GM13976 (cell line): ENCODE measurements at regions not wholly inside any gene's neighbourhood (a gene's known extent, or its start where the extent isn't known, plus 50 kb on each side); places are given as distances from the start of the nearest gene placed in this dataset.

Experiments
- DNase-seq: peaks from one replicate; pipeline ENCODE4 v3.0.0; 2012; ENCODE audit warnings: low spot score
- in situ Hi-C: fragments of 300-500 bp; cut with MboI; formaldehyde crosslinking; loops from one replicate; pipeline ENCODE4 v1.12.0; 2022; ENCODE audit warnings: low sequenced_read_pairs, mixed read lengths, inconsistent platforms; ENCODE audit not compliant: unreplicated experiment
- TF ChIP-seq, protein P1 (sequence below): IDR thresholded peaks from 2 replicates; pipeline ENCODE4 v1.5.1; 2012; ENCODE audit warnings: borderline replicate concordance, mild to moderate bottlenecking; ENCODE audit not compliant: insufficient read depth; ENCODE audit errors: extremely low read depth, missing control alignments, control extremely low read depth

DNA sequence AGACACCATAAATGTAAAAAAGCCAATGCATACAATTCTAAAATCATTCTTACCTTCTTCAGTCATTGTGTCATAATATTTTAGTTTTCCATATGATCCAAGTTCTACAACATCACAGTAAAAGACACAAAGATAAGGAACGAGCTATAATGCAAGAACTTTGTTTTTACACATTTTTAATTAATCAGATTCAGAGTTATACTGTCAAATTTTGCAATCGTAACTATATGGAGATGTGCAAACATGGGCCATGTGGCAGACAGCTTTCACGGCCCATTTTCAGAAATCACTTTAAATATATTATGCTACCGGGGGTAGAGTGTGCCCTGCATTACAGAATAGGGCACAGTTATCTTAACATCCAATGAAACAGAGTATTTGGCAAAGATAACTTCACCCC, 188.4 kb downstream of the ACER2 start:
- TF ChIP-seq, protein P1, sequence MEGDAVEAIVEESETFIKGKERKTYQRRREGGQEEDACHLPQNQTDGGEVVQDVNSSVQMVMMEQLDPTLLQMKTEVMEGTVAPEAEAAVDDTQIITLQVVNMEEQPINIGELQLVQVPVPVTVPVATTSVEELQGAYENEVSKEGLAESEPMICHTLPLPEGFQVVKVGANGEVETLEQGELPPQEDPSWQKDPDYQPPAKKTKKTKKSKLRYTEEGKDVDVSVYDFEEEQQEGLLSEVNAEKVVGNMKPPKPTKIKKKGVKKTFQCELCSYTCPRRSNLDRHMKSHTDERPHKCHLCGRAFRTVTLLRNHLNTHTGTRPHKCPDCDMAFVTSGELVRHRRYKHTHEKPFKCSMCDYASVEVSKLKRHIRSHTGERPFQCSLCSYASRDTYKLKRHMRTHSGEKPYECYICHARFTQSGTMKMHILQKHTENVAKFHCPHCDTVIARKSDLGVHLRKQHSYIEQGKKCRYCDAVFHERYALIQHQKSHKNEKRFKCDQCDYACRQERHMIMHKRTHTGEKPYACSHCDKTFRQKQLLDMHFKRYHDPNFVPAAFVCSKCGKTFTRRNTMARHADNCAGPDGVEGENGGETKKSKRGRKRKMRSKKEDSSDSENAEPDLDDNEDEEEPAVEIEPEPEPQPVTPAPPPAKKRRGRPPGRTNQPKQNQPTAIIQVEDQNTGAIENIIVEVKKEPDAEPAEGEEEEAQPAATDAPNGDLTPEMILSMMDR, result no peak
- in situ Hi-C loops, result no loop called here
- DNase-seq, result no peak

DNA sequence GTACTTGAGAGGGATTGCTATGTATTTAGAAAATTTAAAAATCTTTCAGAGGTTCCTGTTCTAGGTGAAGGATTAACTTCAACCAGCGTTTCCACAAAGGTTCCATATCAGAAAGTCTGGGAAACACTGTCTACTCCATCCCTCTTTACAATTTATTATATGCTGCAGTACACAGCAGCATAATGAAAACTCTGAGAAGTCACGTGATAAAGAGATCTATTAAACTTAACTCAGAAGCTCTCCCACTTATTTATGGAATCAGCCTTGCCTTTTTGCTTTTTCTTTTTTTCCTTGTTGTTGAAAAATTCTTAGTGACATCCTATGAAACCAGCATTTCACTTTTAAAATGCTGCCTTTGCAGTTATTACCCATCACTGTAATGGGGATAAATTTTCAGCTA, 186.2 kb downstream of the ACER2 start:
- TF ChIP-seq, protein P1, result no peak
- in situ Hi-C loops, result no loop called here
- no peak for DNase-seq

DNA sequence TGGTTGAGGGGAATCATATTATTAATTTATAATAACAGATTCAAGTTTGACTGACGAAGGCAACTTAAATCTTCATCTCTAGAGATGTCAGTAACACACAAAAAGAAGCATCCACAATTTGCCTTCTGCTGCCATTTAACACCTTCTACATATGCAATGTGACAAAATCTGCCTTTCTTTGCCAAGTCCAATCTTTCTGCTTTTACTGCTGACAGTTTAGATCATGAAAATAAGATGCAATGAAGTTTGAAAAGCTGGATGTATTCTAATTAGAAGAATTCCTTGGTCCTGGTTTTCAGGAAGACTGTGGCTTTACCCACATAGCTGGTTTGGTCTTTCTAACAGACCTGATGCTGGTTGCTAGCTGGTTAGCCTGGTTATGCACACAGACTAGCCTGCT, 178.9 kb downstream of the ACER2 start:
- TF ChIP-seq, protein P1, result no peak
- DNase-seq, result no peak
- in situ Hi-C loops, result no loop called here

DNA sequence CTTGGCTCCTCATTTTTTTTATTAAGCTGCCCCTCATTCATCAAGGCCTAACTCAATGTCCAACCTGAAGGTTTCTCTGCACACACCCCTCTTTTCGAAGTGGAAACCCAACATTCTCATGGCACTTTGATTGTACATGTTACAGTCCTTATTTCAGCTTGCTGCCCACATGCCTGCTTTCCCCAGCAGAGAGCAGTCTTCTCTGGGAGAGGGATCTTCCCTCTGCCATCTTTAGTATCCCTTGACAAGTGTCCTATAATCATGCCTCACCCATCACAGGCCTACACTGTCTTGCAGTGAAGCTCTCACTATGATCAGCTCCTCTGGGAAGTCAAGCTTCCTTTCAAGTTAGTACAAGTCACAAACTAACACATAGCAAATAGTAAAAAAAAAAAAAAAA, 175.1 kb downstream of the ACER2 start:
- in situ Hi-C loops, result no loop called here
- TF ChIP-seq, protein P1, result no peak
- DNase-seq, result no peak

DNA sequence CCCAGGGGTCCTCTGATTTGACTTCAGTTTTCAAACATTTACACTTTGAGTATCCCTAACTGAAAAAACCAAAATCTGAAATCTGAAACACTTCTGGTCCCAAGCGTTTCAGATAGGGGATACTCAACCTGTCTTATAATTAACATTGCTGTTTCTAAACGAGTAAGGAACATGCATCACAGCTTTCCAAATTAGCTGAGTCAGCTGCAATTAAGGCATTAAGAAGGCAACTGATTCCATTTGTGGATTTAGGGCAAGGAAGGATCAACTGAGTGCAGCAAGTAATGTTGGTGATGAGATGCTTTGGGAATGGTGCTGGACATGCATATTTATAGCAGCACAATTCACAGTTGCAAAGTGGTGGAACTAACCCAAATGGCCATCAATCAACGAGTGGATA, 168.6 kb downstream of the ACER2 start:
- DNase-seq, result no peak
- TF ChIP-seq, protein P1, result no peak
- in situ Hi-C loops, result no loop called here

DNA sequence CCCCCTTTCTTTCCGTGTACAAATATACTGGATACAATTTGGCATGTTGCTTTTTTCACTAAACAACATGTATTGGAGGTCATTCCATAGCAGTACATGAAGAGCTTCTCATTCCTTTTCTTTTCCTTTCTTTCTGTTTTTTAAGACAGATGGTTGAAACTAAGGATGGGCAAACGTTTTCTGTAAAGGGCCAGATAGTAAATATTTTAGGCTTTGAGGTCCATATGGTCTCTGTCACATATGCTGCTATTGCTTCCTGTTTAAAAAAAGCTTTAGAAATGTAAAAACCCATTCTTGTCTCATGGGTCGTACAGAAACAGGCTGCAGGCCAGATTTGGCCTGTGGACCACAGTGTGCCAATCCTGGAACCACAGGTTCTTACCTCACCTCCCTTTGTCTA, 160.1 kb downstream of the ACER2 start:
- no peak for DNase-seq
- in situ Hi-C loops, result no loop called here
- TF ChIP-seq, protein P1, result no peak
